Activated T-cell treated with anti-CD3 and anti-CD28 coated beads, Interleukin-2, amount 50 U/mL, for 48 hours (primary cell): ENCODE measurements at regions not wholly inside any gene's neighbourhood (a gene's known extent, or its start where the extent isn't known, plus 50 kb on each side); places are given as distances from the start of the nearest gene placed in this dataset.
A peak's percentile ranks its signal among the peaks of the same experiment; 100 is the strongest.

Experiments
- DNase-seq, 2 experiments: peaks; one replicate each; pipeline ENCODE4 v3.0.0-alpha.2; 2020

DNA sequence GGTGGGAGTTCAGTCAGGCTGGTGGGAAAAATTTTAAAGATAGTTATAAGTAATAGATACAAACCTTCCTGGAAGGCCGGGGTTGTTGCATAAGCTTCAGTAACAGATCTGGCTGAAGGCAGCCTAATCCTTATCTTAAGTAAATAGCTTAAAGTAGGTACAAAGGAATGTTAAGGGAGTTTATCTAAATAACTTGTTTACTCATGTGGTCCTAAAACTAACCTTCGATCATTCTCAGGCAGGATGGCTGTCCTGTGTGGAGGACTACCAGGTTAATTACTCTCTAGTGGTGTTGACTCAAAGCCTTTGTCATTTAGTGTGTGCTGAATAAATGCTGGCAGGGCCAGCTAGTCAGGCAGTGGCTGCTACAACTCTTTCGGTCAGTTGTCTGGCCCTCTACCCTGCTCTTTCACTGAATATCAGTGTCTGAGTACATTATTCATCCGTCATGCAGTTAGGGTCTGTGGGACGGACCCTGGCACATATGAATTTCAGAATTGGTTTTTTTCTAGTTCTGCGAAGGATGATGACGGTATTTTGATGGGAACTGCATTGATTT, 131.6 kb upstream of the TAB2 start:
- no peak for DNase-seq

DNA sequence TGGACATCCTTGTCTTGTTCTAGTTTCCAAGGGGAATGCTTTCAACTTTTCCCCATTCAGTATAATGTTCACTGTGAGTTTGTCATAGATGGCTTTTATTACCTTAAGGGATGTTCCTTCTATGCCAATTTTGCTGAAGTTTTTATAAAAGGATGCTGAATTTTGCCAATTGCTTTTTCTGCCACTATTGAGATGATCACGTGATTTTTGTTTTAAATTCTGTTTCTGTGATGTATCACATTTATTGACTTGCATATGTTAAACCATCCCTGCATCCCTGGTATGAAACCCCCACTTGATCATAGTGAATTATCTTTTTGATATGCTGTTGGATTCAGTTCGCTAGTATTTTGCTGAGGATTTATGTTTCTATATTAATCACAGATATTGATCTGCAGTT, 130.6 kb upstream of the TAB2 start:
- no peak for DNase-seq

DNA sequence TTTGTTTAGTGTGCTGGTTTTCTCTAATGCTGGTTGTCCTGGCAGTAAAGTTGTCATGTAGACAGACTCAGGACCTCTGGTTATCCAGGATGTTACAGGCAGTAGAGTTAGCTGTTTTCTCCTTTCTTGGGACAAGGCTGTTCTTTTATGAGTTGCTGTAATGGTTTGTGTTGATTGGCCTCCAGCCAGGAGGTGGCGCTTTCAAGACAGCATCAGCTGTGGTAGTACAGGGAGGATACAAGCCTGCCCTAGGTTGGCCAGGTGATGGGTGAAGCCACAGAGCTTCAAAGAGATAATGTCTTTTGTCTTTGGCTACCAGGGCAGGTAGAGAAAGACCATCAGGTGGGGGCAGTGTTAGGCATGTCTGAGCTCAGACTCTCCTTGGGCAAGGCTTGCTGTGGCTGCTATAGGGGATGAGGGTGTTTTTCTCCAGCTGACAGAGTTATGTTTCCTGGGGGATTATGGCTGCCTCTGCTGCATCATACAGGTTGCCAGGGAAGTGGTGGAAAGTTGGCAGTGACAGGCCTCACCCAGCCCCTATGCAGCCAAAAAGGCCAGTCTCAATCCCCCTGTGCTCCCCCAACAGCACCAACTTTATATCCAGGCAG, 127.2 kb upstream of the TAB2 start:
- DNase-seq, result peak; percentile 80 to 83

DNA sequence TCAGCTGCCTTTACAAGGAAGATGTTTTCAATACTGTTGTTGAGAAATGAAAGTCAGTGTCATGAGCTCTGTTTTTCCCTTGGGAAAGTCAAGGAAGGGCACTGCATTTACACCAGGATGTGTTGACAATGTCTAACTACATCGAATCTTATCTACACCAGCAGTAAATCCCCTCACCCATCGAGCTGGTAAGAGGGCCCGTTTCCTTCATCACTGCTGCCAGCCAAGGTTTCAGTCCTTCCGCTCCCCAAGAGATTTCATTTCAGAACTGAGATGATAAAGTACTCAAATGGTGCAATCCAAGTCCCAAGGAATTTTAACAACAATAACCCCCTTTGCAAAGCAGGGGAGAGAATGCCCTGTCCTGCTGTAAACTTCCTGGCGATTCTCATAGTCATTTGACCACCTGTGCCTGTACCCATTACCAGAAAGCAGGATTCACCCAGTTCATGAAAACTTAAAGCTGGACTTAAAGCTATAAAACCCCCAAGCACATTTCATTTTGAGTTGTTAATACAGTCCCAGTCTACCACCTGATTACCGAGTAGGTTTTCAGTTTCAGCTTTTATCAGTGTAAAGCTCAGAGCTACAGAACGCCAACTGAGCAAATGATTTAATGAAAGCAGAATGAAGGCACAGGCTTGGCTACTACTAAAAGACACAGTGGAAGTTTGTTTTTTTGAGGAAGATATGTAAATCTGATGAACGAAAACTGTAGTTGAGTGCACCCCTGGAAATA, 122.5 kb upstream of the TAB2 start:
- DNase-seq, result no peak

DNA sequence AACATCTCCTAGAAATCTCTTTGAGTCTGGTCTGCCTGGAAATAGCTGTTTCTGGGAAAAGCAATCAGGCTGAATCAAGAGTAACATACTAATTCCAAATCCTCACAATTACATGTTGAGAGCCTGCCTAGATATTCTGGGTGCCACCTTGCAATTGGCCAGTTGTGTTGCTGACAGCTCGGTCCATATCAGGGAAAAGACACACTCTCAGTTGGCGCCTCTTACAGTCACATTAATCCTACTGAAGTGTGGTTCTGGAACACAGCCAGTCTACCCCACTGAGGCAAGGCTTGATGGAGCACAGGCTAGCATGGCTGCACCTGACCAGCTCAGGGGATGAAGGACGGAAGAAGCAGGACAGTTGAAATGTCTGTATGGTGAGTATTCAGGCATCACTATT, 121.4 kb upstream of the TAB2 start:
- no peak for DNase-seq

DNA sequence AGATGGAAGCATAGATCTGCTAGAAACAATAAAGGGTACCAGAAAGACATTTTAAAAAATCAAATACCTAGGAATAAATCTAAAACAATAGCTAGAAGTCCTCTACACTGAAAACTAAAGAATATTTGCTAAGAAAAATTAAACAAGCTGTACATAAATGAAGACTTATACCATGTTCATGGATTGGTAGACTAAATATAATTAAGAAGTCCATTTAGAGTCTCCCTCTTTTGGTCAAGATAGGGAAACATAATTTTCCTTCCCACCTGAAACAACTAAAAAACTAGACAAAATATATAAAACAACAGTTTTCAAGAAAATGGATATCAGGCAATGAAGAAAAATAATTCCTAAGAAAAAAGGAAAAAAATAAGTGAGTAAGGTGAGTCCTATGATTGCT, 120.0 kb upstream of the TAB2 start:
- DNase-seq, result no peak

DNA sequence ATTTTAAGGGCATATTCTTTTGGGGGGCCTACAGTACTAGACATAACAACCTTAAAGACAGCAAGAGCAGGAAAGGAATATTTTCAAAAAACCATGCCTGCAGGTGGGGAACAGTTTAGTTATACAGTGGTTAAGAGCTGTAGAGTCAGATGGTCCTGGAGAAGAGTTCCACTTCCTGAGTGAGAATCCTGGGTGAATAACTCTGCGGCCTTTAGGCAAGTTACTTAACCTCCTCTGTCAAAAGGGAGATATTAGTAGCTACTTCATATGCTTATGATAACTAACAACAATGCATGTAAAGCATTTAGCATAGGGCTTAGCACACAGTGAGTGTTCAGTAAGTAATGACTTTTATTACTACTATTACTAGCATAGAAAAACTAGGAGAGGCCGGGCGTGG, 119.2 kb upstream of the TAB2 start:
- no peak for DNase-seq

DNA sequence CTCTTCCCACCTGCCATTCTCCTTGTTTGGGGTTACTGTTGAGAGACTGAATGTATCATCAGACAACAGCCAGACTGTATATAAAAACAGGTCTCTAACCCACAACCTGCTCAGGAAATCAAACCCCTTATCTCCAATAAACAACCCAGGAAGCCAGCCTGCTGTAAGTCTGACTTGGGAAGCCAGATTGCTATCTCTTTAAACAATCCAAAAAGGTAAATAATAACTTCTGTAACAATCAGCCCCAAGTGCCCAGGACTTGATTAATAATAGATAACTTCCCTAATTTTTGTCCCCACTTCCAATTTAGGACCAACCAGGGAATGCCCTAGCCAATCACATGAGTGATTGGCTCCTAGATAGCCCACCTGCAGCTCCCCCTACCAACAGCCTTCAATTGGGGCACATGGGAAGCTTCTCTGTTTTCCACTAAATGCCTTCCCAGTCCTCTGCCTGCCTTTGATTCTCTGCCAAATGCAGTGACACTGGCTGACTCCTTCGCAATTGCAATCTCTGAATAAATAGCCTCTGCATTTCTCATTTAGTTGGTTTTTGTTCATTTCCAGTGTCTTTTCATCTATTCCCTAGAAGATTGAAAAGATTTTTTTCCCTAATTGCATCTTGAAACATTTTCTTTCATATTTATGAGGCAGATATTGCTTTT, 117.1 kb upstream of the TAB2 start:
- no peak for DNase-seq

DNA sequence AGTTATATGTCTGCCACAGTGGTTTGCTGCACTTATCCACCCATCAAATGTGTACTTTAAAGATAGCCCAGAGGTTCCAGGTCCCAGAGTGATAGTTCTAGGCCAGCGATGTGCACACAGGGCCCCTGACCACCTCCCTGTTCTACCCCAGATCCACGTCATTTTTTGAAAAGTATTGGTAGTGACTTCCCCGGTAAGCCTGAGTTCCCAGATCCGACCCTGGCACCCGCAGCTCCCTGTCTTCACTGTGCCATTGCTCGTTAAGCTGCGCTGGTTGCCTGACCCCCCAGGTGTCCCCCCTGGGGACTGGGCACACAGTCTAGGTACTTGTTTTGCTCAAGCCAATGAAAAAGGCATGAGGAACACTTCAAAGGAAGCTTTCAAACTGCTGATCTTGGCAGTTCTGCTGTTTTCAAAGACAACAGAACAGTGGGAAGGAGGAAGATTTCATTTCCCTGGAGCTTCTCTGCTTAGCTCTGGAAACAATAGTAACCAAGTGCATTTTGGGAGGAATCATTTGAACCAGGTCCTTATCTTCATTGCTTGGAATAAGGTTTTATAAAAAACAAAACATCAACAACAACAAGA, 116.3 kb upstream of the TAB2 start:
- no peak for DNase-seq

DNA sequence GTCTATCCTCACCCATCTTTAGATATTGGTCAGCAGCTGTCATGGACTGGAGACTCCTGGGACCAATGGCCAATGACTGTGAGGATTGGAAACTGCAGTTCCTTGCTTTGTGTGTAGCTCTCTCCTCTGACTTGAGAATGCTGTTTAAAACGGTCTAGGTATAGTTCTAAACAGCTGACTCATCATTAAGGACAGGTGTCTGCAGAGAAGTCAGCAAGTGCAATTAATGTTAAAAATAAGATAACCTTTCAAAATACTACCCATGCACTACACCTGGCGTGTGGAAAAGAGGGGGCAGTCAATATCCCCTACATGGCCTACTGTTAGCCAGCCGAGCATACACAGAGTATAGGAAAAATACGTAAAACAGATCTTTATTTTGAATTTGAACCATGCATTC, 115.4 kb upstream of the TAB2 start:
- DNase-seq, result no peak

DNA sequence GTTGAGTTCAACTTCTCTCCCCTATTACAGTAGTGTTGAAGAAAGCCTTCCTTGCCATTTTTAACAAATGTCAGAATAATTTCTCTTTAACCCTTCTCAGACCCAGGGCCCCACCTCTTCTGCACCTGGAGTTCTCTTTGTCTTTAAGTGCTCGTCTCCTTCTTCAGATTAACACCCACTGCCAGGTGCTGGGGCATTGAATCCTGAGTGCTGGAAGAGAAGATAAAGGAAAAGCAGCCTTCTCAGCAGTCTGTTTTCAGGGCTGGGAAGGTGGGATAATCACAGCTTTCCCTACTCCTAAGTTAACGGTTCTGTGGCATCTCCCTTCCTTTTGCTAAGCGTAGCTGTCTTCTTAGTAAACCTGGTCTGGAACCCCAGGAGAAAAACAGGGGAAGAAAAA, 114.6 kb upstream of the TAB2 start:
- DNase-seq, result no peak

DNA sequence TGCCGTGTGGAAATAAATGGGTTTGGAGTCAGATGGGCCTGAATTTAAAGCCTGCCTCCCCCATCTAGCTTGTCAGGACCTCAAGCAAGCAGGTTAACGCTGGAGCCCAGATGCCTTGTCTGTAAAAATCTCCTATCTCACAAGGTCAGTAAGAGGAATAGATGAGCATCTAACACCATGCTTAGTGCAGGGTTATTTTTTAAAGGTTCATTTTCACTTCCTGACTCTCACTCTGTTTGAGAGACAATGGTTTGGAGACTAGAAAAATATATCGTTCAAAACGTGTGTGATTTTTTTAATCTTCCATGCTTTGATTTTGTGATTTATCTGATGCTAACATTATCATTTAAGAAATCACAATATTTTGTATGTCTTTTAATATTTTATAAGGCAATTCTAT, 114.0 kb upstream of the TAB2 start:
- DNase-seq, result no peak

DNA sequence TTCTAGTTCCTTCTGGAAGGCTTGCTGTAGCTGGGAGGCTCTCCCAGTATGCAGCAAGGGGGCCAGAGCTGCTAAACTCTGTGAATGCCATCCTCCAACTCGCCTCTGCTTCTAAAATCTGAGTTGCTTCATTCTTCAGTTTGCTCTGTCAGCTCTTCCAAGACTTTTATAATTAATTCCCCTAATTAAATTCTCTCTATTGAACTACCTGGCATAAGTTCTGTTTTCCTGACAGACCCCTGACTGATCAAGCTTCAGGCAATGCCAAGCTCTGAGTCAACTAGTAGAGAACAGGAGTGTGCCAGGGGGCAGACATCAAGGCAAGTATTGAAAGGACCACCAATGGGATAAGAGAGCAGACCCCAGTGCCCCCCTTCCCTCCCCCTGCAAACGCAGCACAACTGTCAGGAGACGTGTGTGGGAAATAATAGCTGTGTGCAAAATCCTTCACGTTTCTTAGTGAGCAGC, 109.3 kb upstream of the TAB2 start:
- no peak for DNase-seq

DNA sequence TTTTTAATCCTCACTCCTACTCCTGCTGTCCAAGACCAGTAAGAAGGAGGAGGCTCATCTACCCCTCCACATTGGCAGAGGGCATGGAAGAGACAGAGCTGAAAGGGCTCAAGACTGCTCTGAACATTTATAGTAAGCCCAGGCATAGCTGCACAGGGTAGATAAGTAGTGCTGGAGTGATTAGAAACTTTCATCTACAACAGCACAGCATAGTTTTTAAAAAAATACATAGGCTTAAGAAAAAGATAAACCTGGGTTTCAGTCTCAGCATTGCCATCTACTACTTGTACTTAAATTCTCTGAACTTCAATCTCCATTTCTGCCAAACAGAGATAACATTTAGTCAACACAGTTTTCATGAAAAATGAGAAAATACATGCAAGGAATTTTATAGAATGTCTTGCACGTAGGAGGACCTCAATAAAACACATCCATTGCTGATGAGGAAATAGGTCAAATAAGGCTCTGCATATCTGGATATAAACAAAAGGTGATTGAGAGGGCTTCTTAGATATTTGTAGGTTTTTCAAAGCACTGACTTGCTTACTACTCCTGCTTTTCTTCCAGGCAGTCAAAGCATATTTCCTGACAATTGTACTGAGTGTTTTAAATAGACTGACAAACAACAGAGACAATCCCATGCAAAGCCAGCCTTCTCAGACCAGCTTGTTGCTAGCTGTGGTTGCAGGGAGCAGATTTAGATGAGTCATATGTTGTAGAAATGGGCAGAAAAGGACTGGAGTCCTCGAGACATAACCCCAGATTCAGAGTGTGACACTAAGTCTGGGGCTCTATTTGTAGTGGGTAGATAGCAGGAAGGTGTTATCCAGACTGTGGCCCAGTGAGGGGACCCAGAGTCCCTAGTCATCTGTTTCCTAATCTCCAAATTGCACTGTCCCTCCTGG, 107.4 kb upstream of the TAB2 start:
- no peak for DNase-seq

DNA sequence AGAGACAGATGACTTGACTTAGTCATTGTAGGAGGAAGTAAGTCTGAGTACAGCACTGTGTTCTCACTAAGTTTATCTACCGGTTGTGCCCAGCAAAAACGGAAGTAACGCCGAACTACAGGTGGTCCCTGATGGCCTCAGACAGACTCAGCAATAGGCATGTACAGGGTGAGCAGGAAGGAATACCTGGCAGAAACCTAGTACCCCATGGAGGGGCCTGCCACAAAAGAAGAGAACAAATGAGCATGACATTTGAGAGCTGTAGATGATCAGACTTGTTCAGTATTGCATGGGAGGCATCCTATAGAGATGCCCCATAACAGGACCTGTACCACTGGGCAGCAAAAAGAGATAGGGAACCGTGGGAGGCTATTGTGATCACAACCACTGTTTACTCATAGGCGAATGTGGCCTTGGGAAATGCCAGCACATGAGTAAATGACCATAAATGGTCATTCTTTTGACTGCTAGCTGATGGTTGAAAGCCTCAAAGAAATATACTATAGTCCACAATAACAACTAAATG, 106.4 kb upstream of the TAB2 start:
- DNase-seq, result peak; percentile 50 to 54

DNA sequence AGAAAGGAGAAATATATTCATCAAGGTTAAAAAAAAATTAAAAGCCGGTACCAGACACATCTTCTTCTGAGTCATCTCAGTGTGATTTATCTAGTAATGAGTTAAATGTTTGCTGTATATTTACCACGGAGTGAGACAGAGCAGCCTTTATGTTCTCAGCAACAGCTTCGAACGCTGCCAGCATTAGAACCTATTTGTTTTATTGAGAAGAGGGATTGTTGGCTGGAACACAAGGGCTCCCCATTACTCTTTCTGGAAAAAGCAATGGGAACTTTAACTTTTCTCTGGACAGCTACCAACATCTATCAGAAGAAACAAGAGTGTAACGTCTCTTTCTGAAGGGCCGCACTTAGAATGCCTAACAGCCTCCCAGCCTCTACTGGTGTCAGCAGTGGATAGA, 105.3 kb upstream of the TAB2 start:
- no peak for DNase-seq

DNA sequence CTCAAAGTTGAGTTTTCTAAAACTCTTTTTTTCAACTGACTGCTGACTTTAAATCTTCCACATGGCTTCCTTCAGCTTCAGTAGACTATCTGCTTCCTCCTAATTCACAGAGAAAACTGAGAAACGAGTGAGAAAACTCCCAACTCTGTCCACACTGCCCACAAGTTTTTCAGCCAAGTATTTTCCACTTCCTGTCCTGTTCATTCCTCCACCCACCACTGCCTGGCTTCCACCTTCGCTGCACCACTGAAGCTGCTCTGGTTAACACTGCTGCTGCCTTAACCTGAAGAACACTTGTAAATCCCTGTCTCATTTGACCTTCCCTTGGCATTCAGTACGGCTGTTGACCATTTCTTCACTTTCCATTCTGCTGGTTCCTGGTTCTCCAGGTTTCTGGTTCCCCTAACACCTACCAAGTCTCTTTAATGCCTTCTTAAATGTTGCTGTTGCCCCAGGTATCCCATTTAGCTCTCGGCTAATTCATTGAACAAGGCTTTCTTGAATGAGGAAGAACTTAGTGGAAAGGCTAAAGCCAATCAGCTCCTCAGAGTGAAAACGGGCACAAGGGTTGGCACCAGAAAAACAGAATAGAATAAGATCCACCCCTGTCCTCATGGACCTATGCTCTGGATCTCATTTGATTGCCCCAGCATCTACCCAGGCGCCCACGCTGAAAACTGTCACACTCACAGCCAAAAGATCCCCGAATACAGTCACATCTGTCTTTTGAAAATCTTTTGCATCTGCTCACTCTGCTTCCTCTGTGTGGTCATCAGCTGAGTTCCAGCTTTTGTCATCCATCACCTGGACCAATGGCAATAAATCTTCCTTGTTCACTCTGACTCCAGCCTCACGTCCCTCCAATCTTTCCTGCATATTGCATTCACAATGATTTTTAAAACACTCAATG, 104.4 kb upstream of the TAB2 start:
- DNase-seq, result peak; percentile 60 to 61

DNA sequence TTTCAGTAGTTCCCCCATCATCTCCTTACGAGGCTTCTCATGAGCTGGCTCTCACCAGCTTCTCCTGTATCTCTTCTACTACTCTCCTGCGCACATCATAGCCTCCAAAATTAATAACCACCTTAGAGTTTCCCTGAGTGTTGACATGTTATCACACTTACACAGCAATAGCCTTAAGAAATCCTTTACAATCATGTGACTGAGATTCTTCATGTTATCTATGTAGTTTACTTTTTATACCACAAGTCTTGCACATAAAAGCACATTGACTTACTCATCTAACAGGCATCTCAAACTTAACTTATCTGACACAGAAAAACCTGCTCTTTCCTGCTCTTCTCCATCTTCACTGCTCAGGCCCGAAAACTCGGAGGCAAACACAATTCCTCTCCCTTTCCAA, 103.7 kb upstream of the TAB2 start:
- DNase-seq, result no peak

DNA sequence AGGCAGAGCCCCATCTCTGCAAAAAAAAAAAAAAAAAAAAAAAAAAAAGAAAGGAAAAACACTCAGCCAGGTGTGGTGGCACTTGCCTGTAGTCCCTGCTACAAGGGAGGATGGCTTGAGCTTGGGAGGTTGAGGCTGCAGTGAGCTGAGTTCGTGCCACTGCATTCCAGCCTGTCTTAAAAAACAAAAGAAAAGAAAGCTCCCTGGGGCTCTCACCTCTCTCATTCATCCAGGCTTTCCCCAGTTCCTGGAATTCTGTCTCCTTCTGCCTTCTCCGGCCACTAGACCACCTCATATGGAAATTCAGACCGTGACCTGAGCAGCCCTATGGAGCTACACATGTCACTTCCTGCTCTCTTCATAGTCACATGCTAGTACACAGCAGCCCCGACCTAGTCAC, 101.1 kb upstream of the TAB2 start:
- no peak for DNase-seq

DNA sequence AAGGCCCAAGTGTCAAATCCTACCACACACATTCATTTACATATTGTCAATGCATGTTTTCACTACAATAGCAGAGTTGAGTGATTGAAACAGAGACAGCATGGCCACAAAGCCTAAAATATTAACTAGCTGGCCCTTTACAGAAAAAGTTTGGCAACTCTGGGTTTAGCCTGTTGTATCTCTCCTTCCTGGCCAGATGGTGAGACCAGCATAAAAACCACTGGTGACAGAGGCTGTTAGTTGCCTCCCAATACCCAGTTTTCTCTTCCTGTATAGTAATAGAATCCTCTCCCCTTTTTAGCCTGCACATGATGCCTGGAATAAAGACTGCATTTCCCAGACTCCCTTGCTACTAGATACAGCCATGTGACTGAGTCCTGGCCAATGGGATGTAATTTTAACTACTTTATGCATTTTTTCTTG, 100.0 kb upstream of the TAB2 start:
- no peak for DNase-seq

DNA sequence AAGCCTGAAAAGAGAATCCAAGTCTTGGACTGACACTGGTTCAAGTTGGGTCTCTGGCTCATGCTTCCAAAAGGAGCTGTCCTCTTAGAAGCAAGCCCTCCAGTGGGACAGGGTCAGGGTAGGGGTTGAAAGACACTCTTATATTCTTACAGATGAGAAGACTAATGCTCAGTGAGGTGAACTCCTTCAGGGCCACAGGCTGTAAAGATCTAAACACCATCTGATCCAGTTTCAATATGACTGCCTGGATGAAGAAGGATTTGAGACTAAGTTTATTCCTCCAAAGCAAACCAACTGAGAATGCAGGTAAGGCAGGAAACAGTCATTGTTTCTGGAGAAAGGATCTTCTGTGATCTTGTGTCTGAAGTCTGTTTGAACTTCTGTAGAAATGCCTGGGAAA, 99.0 kb upstream of the TAB2 start:
- no peak for DNase-seq
